ENCODE measurements at regions not wholly inside any gene's neighbourhood (a gene's known extent, or its start where the extent isn't known, plus 50 kb on each side); places are given as distances from the start of the nearest gene placed in this dataset.

DNA sequence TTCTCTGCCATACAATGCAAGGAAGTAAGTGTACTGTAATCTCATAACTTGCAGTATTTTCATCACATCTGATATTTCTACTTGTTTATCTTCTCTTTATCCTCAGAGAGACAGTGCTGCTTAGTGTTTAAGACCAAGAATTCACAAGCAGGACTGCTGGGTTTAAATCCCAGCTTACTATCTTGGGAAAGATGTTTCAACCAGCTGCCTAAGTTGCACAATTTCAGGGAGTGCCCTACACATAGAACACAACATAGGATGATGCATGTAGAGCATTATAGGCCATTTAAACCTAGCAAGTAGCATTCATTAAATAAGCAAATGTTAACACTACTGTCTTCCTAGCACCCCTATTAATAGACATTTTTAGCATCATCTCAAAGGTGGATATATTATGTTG, 205.2 kb upstream of the CEP162 start:
- H3K9me3 Mint-ChIP-seq: no peaks in the 10 kb centered on the region
- DNase-seq (ENCODE audit: low spot score): no peak
- no peak for ATAC-seq
- H3K27me3 Mint-ChIP-seq (ENCODE audit: insufficient read depth, low read depth, poor library complexity): no peaks in the 10 kb centered on the region
- H2AFZ ChIP-seq: no peak overlapping the region
- H3K4me3 ChIP-seq: no peak overlapping the region
- no peaks in the 10 kb centered on the region for H3F3A ChIP-seq (replicated peaks; ENCODE audit: low read depth)
- no peaks in the 10 kb centered on the region for H4K20me1 ChIP-seq (replicated peaks; ENCODE audit: insufficient read depth)
- no peak overlapping the region for H3K4me2 ChIP-seq
- no peaks in the 10 kb centered on the region for H3K4me1 Mint-ChIP-seq
- no peak overlapping the region for H3K4me3 Mint-ChIP-seq
- TF ChIP-seq NANOG (IDR thresholded peaks at IDR 0.05; ENCODE audit: borderline replicate concordance): no peak
- TF ChIP-seq CREB1 (CRISPR knock-in tag; IDR thresholded peaks at IDR 0.05; ENCODE audit: low read depth): no peak
- no peak for TF ChIP-seq CTCF (conservative IDR thresholded peaks at IDR 0.05; ENCODE audit: low read depth in 2 of 2)
- no peak for TF ChIP-seq EZH2 (IDR thresholded peaks at IDR 0.05; ENCODE audit: low read depth, unreplicated experiment)
- no peak for TF ChIP-seq REST (IDR thresholded peaks at IDR 0.05; ENCODE audit: unreplicated experiment)
- TF ChIP-seq, protein P1, sequence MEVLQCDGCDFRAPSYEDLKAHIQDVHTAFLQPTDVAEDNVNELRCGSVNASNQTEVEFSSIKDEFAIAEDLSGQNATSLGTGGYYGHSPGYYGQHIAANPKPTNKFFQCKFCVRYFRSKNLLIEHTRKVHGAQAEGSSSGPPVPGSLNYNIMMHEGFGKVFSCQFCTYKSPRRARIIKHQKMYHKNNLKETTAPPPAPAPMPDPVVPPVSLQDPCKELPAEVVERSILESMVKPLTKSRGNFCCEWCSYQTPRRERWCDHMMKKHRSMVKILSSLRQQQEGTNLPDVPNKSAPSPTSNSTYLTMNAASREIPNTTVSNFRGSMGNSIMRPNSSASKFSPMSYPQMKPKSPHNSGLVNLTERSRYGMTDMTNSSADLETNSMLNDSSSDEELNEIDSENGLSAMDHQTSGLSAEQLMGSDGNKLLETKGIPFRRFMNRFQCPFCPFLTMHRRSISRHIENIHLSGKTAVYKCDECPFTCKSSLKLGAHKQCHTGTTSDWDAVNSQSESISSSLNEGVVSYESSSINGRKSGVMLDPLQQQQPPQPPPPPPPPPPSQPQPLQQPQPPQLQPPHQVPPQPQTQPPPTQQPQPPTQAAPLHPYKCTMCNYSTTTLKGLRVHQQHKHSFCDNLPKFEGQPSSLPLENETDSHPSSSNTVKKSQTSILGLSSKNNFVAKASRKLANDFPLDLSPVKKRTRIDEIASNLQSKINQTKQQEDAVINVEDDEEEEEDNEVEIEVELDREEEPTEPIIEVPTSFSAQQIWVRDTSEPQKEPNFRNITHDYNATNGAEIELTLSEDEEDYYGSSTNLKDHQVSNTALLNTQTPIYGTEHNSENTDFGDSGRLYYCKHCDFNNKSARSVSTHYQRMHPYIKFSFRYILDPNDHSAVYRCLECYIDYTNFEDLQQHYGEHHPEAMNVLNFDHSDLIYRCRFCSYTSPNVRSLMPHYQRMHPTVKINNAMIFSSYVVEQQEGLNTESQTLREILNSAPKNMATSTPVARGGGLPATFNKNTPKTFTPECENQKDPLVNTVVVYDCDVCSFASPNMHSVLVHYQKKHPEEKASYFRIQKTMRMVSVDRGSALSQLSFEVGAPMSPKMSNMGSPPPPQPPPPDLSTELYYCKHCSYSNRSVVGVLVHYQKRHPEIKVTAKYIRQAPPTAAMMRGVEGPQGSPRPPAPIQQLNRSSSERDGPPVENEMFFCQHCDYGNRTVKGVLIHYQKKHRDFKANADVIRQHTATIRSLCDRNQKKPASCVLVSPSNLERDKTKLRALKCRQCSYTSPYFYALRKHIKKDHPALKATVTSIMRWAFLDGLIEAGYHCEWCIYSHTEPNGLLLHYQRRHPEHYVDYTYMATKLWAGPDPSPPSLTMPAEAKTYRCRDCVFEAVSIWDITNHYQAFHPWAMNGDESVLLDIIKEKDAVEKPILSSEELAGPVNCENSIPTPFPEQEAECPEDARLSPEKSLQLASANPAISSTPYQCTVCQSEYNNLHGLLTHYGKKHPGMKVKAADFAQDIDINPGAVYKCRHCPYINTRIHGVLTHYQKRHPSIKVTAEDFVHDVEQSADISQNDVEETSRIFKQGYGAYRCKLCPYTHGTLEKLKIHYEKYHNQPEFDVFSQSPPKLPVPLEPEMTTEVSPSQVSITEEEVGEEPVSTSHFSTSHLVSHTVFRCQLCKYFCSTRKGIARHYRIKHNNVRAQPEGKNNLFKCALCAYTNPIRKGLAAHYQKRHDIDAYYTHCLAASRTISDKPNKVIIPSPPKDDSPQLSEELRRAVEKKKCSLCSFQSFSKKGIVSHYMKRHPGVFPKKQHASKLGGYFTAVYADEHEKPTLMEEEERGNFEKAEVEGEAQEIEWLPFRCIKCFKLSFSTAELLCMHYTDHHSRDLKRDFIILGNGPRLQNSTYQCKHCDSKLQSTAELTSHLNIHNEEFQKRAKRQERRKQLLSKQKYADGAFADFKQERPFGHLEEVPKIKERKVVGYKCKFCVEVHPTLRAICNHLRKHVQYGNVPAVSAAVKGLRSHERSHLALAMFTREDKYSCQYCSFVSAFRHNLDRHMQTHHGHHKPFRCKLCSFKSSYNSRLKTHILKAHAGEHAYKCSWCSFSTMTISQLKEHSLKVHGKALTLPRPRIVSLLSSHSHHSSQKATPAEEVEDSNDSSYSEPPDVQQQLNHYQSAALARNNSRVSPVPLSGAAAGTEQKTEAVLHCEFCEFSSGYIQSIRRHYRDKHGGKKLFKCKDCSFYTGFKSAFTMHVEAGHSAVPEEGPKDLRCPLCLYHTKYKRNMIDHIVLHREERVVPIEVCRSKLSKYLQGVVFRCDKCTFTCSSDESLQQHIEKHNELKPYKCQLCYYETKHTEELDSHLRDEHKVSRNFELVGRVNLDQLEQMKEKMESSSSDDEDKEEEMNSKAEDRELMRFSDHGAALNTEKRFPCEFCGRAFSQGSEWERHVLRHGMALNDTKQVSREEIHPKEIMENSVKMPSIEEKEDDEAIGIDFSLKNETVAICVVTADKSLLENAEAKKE (CRISPR knock-in tag; IDR thresholded peaks at IDR 0.05): no peak
- TF ChIP-seq JUNB (IDR thresholded peaks at IDR 0.05; ENCODE audit: unreplicated experiment): no peak
- no peak for TF ChIP-seq ETS1 (IDR thresholded peaks at IDR 0.05)
- TF ChIP-seq STAT1 (IDR thresholded peaks at IDR 0.05; ENCODE audit: unreplicated experiment): no peak
- no peak for TF ChIP-seq ZNF114 (CRISPR knock-in tag; IDR thresholded peaks at IDR 0.05)
- no peak for TF ChIP-seq ZNF331 (CRISPR knock-in tag; IDR thresholded peaks at IDR 0.05; ENCODE audit: low read depth)
- no peak for TF ChIP-seq EZH2phosphoT487 (IDR thresholded peaks at IDR 0.05; ENCODE audit: unreplicated experiment)
- TF ChIP-seq POLR2AphosphoS5 (IDR thresholded peaks at IDR 0.05; ENCODE audit: low read depth): no peak
- no peak overlapping the region for H3K27ac ChIP-seq (ENCODE audit: low read depth)
- H3K36me3 ChIP-seq (ENCODE audit: insufficient read depth): no peaks in the 10 kb centered on the region
- H3K4me1 ChIP-seq (ENCODE audit: insufficient read depth): no peaks in the 10 kb centered on the region
- no peaks in the 10 kb centered on the region for H3K79me2 ChIP-seq (replicated peaks; ENCODE audit: insufficient read depth)
- H3K9me2 ChIP-seq (ENCODE audit: insufficient read depth): no peaks in the 10 kb centered on the region
- no peaks in the 10 kb centered on the region for H3K36me3 Mint-ChIP-seq (ENCODE audit: low read depth)
- H3K27me3 ChIP-seq (ENCODE audit: insufficient read depth): no peaks in the 10 kb centered on the region
- no peak overlapping the region for H3K27ac Mint-ChIP-seq
